ENCODE measurements at regions not wholly inside any gene's neighbourhood (a gene's known extent, or its start where the extent isn't known, plus 50 kb on each side); places are given as distances from the start of the nearest gene placed in this dataset.
"Not testable (repeated sequence)": the region's sequence is repeated elsewhere in the genome, so short reads cannot be mapped to it uniquely, and the experiment has no call there.

GRCh38 chr5:158236511-158237335 is 377.8 kb upstream of the CLINT1 start:
- peak; percentile 36 for DNase-seq

DNA sequence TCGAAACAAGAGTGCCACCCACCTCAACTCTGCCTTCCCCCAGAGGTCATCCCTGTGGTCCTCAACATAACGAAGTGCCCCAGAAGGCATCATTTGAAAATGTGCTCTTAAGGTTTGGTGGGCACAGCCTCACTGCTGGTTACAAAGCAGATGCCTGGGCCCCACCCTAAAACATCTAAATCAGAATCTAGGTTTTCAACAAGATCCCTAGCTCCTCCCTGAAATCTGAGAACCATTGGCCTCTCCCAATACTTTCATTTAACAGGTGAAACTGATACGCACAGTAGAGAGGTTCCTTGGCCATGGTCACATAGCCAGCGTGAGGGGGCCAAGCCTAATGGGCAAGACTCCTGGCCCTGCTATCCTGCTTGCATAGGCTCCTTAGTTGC is 376.2 kb upstream of the CLINT1 start:
- DNase-seq: no peak

- DNase-seq: peak; percentile 30
These were observed 375.6 kb upstream of the CLINT1 start for GRCh38 chr5:158234323-158235158.

GRCh38 chr5:158233735-158234322 is 374.9 kb upstream of the CLINT1 start:
- DNase-seq: no peak

GRCh38 chr5:158227314-158227713 is 368.4 kb upstream of the CLINT1 start:
- DNase-seq: not testable (repeated sequence)

DNA sequence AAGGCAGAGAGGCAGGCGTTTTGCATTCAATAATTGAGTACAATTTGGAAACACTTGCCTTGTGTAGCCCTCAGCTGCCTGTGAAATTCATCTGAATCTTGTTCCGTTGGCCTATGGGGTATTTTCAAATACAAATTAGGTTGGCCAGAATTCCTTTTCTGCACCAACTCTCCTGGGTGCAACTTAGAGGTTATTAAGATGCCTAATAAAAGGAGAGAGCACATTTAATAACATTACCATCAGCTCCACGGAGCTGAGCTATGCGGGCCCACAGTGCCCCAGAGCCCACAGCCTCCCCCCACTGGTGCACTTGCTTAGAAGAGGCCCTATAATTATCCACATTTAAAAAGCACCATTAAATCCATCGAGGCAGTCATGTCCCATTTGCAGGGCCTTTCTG is 367.6 kb upstream of the CLINT1 start:
- no peak for DNase-seq

DNA sequence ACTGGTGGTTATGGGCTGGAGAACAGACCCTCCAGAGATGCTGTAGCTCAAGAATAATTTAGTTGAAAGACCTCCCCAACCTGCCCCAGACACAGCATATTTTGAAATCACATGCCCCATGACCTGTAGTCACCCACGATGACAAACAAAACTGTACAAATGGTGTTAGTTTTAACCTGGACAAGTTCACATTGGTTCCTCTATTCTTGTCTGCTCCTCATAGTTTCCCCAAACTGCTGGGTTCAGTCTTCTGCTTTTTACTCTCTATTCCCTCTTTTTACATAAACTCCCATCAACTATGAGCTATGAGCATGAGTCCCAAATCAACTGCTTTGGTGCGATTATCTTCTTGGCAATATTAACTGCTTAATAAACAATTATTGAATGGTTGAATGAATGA is 365.3 kb upstream of the CLINT1 start:
- no peak for DNase-seq

- no peak for DNase-seq
These were observed 364.2 kb upstream of the CLINT1 start for GRCh38 chr5:158223054-158223600.

DNA sequence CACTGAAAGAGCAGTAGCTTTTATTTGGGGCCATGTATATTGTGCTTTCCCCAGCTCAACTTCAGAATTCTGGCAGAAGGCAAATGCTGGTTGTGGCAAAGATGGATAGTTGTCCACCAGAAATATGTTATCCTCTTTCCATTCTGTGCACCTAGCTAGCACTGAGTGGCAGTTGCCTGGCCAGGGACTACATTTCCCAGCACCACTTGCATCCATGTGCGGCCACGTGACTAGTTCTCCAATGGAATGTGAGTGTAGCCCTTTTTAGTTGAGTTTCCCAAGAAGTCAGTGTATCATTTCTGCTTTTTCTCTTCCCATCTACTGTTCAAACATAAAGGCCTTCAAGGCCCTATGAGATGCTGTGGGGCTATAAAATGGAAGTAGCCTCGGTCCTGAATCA is 354.0 kb upstream of the CLINT1 start:
- DNase-seq: no peak

DNA sequence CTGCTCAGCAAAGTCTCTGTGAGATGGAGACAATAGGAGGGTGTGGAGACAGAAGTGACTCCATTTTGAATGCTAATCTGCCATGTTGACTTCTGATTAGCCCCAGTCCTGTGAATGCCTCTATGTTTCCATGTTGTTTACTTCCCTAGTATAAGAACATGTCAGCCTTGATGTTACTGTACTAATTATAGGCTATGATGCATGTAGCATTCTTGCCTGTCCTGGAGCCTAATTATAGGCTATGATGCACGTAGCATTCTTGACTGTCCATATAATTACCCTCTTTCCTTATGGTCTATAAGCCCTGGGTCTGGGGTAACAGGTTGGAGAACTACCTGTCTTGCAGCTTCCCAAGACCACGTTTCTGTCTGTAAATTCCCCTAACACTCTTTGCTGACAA is 353.3 kb upstream of the CLINT1 start:
- no peak for DNase-seq

GRCh38 chr5:158209219-158209908 is 350.4 kb upstream of the CLINT1 start:
- no peak for DNase-seq

DNA sequence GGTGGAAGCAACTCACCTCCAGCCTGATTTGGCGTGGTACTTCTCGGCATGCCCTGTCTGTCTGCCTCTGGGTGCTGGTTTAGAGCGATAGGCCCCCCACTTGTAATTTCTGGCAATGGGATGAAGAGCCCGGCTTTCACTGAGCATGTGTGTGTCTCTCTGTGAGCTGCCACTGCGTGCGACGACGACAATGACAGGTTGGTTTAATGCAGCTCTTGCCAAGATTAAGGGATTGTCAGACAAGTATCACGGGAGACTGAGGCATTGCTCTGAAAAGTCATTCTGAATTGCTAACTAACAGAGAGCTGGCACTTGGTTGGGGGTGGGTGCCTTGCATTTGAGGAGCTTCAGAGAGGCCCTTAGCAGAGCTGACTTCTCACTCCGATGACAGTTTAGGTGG is 348.8 kb upstream of the CLINT1 start:
- DNase-seq: no peak

DNA sequence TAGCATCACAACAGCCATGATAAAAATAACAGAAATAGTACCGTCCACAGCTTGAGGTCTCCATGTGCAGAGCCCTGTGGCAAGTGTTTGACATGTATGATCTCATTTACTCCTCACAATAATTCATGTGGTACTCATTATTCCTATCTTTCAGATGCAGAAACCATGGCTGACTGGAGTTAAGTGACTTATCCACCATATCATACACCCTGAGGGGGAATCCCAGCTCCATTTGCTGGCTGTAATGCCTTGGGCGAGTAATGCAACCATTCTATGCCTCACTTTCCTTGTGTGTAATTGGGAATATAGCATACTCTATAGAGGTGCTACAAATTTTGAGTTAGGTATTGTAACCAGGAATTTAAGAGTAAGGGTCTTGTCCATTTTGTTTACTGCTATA is 347.0 kb upstream of the CLINT1 start:
- DNase-seq: no peak

GRCh38 chr5:158203261-158203660 is 344.3 kb upstream of the CLINT1 start:
- peak; percentile 31 for DNase-seq

DNA sequence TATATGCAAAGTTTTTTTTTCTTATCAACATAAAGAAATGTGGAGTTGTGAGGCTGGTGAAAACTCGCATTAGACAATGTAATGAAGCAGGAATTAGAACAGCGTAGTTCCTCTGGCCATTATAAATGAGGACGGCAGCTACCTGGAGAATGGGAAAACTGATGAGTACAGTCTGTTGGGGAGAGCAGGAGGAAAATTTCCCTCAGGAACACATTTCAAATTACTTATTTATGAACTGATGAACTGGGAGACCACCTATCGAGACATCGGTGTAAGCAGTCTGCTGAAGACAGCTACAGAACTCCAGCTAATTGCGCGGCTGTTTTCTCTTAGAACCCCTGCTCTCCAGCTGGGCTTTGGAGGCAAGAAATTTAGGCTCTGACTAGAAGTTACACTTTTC is 343.9 kb upstream of the CLINT1 start:
- DNase-seq: no peak

DNA sequence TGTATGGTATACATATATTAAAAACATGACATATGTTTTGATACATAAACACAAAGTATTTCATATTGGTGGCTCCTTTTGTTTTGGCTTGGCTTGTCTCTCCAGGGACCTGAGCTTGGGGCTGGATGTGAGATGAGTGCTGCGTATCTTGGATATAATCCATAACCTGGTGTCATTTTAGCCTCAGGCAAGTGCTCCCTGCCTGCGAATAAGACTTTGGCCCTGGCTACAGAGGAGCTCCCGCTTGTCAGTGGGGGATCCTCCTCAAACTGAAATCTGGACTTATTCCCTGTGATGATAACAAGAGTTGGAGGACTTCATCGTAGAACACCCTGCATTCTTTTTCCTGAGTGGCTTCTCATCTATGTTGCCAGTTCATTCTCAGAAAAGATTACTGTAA is 341.7 kb upstream of the CLINT1 start:
- no peak for DNase-seq

DNA sequence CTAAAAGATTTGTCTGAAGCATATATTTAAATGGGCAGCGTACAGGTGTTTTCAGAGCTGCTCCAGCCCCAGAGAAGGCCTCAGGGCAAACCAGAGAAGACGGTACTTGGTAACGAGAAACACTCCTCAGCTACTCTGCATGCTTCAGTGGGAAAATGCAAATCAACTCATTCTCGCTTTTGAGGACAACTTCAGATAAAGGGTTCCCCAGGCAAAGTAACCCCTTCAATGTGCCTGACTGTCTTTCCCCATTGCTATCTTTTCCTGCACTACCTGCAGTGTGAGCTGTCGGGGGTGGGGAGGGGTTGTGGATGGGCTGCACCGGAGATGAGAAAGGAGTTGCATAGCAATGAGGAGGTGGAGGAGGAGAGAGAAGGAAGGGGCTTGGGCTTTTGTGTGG is 339.7 kb upstream of the CLINT1 start:
- no peak for DNase-seq

- no peak for DNase-seq
These were observed 336.7 kb upstream of the CLINT1 start for GRCh38 chr5:158195416-158196210.

DNA sequence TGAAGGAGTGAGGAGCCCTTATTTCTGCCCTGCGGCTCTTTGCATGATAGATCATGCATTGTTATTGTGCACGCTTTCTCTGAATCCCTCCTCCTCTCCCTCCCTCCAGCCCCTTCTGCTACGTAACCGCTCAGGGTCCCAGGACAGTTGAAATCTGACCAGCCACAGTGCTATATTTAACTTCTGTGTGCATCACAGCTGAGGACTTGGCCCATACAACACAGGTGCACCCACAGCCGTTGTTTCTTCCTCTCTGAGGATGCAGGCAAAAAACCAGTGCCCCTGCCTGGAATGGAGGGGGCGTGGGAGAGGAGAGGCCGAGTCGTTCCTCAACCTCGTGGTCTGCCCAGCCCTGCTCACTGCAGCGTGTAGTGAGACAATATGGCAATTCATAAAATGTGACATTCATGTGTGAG is 335.6 kb upstream of the CLINT1 start:
- DNase-seq: no peak

DNA sequence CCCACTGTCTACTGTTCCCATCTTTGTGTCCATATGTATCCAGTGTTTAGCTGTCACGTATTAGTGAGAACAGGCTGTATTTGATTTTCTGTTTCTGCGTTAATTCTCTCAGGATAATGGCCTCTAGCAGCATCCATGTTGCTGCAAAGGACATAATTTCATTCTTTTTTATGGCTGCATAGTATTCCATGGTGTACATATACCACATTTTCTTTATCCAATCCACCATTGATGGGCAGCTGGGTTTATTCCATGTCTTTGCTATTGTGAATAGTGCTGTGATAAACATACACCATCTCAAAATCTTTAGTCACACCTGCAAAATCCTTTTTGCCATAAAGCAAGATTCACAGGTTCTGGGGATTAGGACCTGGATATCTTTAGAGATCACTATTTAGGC is 334.4 kb upstream of the CLINT1 start:
- not testable (repeated sequence) for DNase-seq

- DNase-seq: no peak
These were observed 321.5 kb upstream of the CLINT1 start for GRCh38 chr5:158180407-158180806.

- DNase-seq: no peak
These were observed 320.3 kb upstream of the CLINT1 start for GRCh38 chr5:158179271-158179670.
